NCI-H460 (cell line): ENCODE measurements at regions not wholly inside any gene's neighbourhood (a gene's known extent, or its start where the extent isn't known, plus 50 kb on each side); places are given as distances from the start of the nearest gene placed in this dataset.
A peak's percentile ranks its signal among the peaks of the same experiment; 100 is the strongest.
"Not testable (repeated sequence)": the region's sequence is repeated elsewhere in the genome, so short reads cannot be mapped to it uniquely, and the experiment has no call there.

ENCODE experiments used
- DNase-seq: peaks from one replicate; pipeline ENCODE4 v3.0.0-alpha.2; 2016; ENCODE audit warnings: low read depth; ENCODE audit errors: extremely low read depth

DNA sequence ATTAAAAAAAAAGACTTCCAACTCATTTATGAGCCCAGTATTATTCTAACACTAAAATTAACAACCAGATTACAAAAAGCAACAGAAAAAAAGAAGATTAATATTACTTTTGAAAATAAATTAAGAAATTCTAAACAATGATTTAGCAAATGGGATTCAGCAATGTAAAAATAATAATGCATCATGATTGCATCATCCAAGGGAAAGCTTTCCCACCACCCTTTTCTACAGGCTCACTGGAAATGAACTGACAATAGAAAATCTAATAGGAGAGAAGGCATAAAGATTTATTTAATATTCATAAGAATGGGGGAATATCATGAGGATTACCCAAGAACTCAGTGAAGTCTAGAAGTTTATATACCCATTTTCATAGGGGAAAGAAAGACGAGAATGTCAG lies 1671.9 kb downstream of the NCAM2 start:
- DNase-seq, result no peak

GRCh38 chr21:22679207-22679606 lies 1681.0 kb downstream of the NCAM2 start:
- DNase-seq, result no peak

DNA sequence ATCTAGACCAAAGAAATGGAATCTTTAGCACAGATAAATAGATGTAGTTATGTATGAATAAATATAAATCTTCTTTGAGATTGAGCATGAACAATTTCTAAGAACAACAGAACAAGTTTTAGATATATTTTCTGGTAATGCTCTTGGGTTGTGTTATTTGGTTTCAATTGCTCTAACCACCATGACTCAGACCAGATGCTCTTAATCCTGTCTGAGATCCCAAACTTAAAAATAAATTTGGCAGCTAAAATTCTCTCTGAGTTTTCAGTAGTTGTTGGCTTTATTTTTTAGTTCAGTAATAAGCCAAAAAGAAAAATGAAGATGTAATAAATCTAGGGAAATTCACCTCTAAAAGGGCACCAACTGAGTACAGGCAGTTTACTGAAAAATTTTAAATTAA lies 1693.4 kb downstream of the NCAM2 start:
- no peak for DNase-seq

GRCh38 chr21:22703521-22703920 lies 1705.3 kb downstream of the NCAM2 start:
- DNase-seq, result no peak

DNA sequence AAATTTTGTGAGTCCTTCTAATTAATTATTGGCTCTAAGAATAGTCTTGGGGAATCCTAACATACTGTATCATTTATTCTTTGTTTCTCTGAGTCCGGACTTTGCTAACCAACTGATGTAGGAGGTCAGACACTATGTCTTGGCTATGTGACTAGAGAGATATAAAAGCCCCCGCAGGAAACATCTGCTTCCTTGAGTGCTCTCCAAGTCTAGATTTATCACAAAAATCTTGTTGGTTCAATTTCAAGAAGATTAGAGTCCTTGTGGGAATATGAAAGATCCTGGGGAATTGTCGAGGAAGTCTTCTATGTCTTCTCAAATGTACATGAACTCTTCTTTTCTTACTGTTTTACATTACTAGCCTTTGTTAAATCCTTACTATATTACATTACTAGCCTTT lies 1712.5 kb downstream of the NCAM2 start:
- no peak for DNase-seq

DNA sequence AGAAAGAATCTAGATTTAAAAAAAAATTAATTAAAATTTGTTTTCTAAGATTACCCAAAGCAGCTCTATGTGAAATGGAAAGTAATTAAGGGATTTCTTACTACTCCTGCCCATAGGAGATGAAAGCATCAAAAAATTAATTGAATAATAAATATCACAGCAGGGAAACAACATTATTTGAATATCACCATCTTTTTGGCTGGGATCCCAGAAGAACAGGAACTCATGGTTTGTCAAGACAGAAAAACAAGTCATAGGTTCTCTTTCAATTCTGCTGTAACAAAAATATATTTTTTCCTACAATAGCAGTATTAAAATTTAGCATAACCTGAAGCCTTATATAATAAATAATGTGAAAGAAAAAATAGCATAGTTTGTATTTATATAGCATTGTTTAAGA lies 1713.4 kb downstream of the NCAM2 start:
- no peak for DNase-seq

- no peak for DNase-seq
Measured at GRCh38 chr21:22725436-22725835, 1727.2 kb downstream of the NCAM2 start.

DNA sequence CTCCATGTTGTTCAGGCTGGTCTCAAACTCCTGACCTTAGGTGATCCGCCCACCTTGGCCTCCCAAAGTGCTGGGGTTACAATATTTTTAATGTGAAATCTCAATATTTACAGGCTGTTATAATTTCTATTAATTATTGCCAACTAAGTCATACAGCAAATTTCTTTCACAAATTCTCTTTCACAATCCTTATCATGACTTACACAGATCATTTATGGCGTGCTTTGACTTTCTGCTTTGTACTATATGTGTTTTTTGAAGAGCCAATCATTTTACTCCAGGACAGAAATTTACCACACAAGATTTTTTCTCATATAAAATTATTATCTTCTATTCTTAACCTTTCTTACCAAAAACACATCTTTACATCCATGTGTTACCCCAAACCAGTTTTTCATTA lies 1729.9 kb downstream of the NCAM2 start:
- DNase-seq, result no peak

- DNase-seq, result no peak
Measured at GRCh38 chr21:22743085-22743484, 1744.9 kb downstream of the NCAM2 start.

GRCh38 chr21:22754746-22755145 lies 1756.5 kb downstream of the NCAM2 start:
- no peak for DNase-seq

DNA sequence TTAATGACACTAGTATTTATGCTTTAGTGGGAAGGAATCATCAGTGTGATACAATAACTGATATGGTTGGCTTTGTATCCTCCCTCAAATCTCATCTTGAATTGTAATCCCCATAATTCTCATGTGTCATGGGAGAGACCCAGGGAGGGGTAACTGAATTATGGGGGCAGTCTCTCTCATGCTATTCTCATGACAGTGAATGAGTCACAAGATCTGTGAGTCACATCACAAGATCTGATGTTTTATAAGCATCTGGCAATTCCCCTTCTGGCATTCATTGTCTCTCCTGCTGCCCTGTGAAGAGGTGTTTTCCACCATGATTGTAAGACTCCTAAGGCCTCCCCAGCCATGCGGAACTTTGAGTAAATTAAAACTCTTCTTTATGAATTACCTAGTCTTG lies 1760.3 kb downstream of the NCAM2 start:
- no peak for DNase-seq

- DNase-seq, result no peak
Measured at GRCh38 chr21:22762463-22762862, 1764.3 kb downstream of the NCAM2 start.

GRCh38 chr21:22763442-22763841 lies 1765.2 kb downstream of the NCAM2 start:
- DNase-seq, result no peak

DNA sequence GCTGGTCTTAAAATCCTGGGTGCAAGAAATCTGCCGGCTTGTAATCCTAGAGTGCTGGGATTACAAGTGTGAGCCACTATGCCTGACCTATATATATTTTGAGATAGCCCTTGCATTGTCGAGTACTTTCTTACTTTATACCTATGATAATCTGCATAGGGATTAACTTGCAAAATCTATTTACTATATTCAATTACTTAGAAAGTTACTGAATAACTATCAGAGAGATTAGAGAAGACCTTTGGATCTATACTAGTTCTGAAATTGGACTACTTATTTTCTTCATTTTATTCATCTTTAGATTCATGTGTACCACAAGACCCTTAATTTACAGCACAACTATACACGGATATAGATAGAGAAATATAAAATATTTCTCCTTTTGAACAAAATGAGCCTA lies 1766.0 kb downstream of the NCAM2 start:
- DNase-seq, result no peak

- DNase-seq, result no peak
Measured at GRCh38 chr21:22791376-22791775, 1793.2 kb downstream of the NCAM2 start.

GRCh38 chr21:22791986-22792560 lies 1793.9 kb downstream of the NCAM2 start:
- peak; percentile 30 for DNase-seq

GRCh38 chr21:22795091-22795490 lies 1796.9 kb downstream of the NCAM2 start:
- DNase-seq, result no peak

DNA sequence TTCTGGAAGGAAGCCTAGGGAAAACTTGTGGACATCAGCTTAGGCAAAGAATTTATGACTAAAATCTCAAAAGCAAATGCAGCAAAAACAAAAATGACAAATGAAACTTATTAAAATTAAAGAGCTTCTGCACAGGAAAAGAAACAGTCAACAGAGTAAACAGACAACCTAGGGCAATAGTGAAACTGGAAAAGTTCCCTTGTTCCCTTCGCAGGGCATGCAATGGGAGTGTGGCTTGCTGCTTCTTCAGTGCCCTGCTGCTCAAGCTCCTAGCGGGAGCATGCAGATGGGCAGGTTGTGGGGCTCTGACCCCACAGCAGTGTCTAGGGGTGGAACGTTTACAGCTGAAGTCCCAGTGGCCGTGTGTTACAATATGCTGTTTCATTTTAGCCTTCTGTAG lies 1797.4 kb downstream of the NCAM2 start:
- no peak for DNase-seq

DNA sequence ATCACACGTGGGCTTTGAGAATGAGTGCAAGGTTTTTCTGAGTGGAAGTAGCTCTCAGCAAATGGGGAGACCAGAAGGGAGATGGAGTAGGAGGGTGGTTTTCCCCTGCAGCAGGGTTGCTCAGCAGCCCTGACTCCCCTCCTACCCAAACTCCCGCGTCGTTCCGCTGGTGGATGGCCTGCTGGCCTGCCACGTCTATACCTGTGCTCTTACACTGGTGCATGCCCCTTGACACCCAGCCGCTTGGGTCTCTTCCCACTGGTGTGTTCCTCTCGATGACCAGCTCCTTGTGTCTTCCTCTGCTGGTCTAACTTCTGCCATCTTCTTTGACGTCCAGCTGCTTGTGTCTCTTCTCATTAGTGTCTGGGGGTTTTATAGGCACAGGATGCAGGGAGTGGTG lies 1797.9 kb downstream of the NCAM2 start:
- DNase-seq, result no peak

GRCh38 chr21:22804151-22804550 lies 1805.9 kb downstream of the NCAM2 start:
- DNase-seq, result no peak

GRCh38 chr21:22806278-22806677 lies 1808.1 kb downstream of the NCAM2 start:
- DNase-seq, result no peak

DNA sequence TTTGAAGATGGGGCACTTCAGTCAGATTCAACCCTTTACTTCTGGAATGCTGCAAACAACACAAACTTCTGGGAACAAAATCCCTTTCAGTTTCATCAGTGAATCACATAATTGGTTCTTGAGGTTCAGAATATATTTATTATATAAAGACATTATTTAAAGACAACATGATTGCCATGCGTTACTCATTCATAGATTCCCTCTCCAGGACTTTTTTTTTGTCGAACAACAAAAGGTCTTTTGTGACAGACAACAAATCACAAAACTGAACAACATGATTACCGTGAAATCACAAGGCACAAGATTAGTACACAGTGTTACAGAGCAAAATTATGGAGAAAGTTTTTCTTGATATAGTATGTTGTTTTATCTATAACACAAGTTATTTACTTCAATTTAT lies 1815.0 kb downstream of the NCAM2 start:
- no peak for DNase-seq

DNA sequence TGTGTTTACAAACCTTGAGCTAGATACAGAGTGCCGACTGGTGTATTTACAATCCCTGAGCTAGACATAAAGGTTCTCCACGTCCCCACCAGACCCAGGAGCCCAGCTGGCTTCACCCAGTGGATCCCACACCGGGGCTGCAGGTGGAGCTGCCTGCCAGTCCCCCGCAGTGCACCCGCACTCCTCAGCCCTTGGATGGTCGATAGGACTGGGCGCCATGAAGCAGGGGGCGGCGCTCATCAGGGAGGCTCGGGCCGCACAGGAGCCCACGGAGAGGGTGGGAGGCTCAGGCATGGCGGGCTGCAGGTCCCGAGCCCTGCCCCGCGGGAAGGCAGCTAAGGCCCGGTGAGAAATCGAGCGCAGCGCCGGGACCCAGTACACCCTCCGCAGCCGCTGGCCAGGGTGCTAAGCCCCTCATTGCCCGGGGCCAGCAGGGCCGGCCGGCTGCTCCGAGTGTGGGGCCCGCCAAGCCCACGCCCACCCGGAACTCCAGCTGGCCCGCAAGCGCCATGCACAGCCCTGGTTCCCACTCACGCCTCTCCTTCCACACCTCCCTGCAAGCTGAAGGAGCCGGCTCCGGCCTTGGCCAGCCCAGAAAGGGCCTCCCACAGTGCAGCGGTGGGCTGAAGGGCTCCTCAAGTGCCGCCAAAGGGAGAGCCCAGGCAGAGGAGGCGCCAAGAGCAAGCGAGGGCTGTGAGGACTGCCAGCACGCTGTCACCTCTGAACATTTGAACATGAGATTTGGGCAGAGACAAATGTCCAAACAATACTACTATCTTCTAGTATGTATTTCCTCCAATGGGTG lies 1820.7 kb downstream of the NCAM2 start:
- not testable (repeated sequence) for DNase-seq
